Neural cell (in vitro differentiated cells): ENCODE measurements at regions not wholly inside any gene's neighbourhood (a gene's known extent, or its start where the extent isn't known, plus 50 kb on each side); places are given as distances from the start of the nearest gene placed in this dataset.

Source experiments
- CTCF ChIP-seq: fragments of 450-650 bp; IDR thresholded peaks from 2 replicates; pipeline ENCODE4 v1.5.1; 2014; ENCODE audit warnings: antibody characterized with exemption, mild to moderate bottlenecking, moderate library complexity; ENCODE audit not compliant: poor library complexity, severe bottlenecking
- RAD21 ChIP-seq: fragments of 450-650 bp; conservative IDR thresholded peaks from 2 replicates; pipeline ENCODE4 v1.6.1; 2014; ENCODE audit warnings: antibody characterized with exemption, mild to moderate bottlenecking, moderate library complexity
- REST ChIP-seq: IDR thresholded peaks from 2 replicates; pipeline ENCODE4 v1.6.1; 2012; ENCODE audit warnings: borderline replicate concordance
- SMC3 ChIP-seq: fragments of 450-650 bp; conservative IDR thresholded peaks from 2 replicates; pipeline ENCODE4 v1.6.1; 2014; ENCODE audit warnings: antibody characterized with exemption, mild to moderate bottlenecking, moderate library complexity; ENCODE audit not compliant: poor library complexity
- TAF1 ChIP-seq: IDR thresholded peaks from 2 replicates; pipeline ENCODE4 v1.6.1; 2012; ENCODE audit warnings: low read depth

GRCh38 chr2:43068631-43069517 lies 157.5 kb downstream of the ZFP36L2 start:
- TF ChIP-seq REST (no peak), CTCF (no peak), RAD21 (no peak), TAF1 (no peak), SMC3 (no peak)
